Superior temporal gyrus (tissue), 1 donor: ENCODE measurements at regions not wholly inside any gene's neighbourhood (a gene's known extent, or its start where the extent isn't known, plus 50 kb on each side); places are given as distances from the start of the nearest gene placed in this dataset.
"Not testable (repeated sequence)": the region's sequence is repeated elsewhere in the genome, so short reads cannot be mapped to it uniquely, and the experiment has no call there.

Experiments
- DNase-seq: peaks from one replicate; pipeline ENCODE4 v3.0.0-alpha.2; 2016; ENCODE audit errors: extremely low spot score

GRCh38 chr2:8139668-8140200 is 542.1 kb upstream of the ID2 start:
- DNase-seq, result no peak

- no peak for DNase-seq
These were observed 540.7 kb upstream of the ID2 start for GRCh38 chr2:8141079-8141707.

GRCh38 chr2:8141780-8142179 is 540.1 kb upstream of the ID2 start:
- DNase-seq, result no peak

- no peak for DNase-seq
These were observed 539.4 kb upstream of the ID2 start for GRCh38 chr2:8142461-8142860.

DNA sequence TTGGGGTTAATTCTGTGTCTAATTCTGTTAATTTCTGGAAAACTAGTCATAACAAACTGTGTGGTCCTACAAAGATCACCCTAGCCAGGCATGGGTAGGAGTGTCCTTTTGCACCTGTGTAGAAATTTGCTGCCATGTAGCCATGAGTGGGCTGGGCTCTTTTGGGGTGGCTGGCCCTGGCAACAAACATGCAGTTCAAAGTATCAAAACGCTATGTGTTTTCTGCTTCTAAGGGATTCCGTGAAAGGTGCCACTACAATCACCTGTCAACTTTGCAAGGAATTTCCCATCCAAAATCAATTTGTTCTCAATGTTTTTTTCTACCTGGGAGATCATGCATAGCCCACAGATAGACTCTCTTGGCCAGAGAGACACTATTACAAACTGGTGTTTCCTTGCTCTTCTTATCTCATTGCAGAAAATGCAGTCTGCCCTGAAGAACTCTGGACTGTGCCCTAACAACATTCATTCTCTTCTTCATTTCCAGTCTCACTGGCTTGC is 537.7 kb upstream of the ID2 start:
- no peak for DNase-seq

DNA sequence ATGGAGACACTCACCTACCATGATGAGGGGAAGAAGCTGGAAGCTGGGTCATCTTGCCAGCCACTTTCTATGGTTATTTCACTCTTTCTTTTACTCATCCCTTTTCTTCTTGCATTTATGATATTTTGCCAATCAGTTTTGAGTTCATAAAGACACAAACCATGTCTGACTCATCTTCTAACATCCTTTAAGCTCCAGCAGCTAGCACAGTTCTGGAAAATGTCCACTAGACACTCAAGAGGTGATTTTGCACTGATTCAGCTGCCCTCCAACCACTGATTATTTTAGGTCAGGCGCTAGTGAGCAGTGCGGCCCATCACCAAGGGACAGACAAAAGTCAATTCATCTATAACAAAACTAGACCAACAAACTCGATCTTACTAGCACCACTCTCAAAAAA is 537.1 kb upstream of the ID2 start:
- DNase-seq, result no peak

- DNase-seq, result not testable (repeated sequence)
These were observed 536.5 kb upstream of the ID2 start for GRCh38 chr2:8145375-8145774.

DNA sequence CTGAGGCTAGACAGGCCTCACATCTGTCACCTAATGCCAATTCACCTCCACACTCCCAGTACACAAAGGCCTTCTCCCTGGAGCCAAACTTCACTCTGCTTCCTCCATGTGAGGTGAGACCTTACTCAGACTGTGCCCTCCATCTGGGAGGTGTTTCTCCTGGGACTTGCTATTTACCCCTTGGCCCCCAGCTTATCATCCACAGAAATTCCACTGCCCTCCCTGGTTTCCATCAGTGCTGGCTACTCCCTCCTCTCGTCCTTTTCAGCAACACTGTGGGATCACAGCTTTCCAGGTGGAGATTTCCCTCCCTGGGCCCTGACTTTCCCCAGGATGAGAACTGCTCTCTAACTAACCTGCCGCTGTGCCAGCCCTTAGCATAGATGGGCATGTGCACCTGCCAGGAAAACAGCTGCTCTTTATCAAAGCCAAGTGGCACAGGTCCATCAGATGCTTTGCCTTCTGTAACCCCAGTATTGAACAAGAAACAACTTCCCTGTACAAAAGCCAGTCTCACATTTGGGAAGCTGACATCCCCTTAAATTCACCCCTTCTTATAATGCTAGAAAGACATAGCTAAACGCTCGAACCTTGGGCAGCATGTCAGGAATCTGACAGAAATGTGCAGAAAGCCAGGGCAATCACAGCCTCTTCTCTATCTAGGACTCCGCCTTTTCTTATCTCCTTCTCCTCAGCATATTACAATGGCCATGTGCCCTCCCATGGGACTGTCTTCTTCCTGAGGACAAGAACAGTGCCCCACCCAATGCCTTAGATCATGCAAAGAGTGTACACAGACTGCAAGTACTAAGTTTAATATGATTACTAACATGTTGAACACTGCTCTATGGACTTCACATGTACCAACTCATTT is 535.5 kb upstream of the ID2 start:
- no peak for DNase-seq

- DNase-seq, result no peak
These were observed 533.4 kb upstream of the ID2 start for GRCh38 chr2:8148260-8149006.

DNA sequence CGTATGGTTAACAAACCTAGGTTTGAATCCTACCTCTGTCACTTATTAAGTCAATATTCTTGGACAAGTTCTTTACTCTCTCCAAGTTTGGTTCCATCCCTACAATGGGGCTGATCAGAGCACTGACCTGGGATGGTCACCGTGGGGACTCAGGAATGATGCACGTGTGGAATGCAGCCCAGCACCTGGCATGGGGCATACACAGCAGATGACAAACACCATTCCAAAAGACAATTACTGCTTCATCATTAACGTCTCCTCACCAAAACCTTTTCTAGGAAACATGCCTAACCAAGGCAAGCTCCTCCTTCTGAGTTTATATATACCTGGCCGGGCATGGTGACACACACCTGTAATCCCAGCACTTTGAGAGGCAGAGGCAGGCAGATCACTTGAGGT is 532.9 kb upstream of the ID2 start:
- no peak for DNase-seq

- DNase-seq, result no peak
These were observed 531.8 kb upstream of the ID2 start for GRCh38 chr2:8149985-8150539.

GRCh38 chr2:8151888-8152287 is 530.0 kb upstream of the ID2 start:
- no peak for DNase-seq

DNA sequence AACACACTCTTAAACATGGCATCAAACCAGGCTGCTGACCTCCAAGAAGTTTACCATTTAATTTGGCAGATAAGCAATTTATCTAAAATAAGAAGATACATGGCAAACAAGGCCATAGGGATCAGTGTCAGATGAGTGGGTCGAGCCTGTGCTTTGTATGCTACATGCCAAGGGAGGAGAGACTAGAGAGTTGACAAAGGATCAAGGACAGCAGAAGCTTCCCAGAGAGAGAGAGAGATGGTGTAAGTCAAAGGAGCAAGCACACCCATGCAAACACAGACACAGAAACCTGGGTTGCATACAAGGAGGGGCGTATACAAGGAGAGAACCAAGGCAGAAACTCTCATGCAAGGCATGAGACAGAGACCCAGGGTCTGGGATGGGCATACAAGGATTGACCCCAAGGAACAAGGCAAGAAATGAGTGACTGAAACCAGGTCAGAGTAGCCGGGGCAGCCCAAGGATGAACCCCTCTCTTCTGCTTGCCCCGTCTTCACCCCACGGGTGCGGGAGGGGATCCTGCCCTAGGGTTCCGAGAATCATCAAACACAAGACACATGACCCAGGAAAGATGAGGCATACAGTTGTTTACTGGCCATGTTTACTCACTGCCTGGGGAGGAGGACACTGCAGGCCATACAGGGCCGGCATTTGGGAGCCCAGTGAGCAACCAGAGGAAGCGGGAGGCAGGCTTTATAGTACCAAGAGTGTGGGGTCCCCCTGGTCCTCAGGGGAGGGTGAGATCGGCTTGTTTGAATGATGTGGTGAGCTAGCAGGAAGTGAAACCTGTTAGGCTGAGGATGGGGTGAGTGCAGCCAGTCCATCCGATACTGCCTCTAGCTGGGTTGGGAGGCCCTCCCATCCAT is 529.2 kb upstream of the ID2 start:
- DNase-seq, result no peak

GRCh38 chr2:8153258-8153718 is 528.6 kb upstream of the ID2 start:
- no peak for DNase-seq

GRCh38 chr2:8154270-8154669 is 527.6 kb upstream of the ID2 start:
- DNase-seq, result no peak

GRCh38 chr2:8154936-8155335 is 526.9 kb upstream of the ID2 start:
- DNase-seq, result no peak

- DNase-seq, result no peak
These were observed 524.0 kb upstream of the ID2 start for GRCh38 chr2:8157621-8158430.

- DNase-seq, result no peak
These were observed 523.1 kb upstream of the ID2 start for GRCh38 chr2:8158711-8159110.

DNA sequence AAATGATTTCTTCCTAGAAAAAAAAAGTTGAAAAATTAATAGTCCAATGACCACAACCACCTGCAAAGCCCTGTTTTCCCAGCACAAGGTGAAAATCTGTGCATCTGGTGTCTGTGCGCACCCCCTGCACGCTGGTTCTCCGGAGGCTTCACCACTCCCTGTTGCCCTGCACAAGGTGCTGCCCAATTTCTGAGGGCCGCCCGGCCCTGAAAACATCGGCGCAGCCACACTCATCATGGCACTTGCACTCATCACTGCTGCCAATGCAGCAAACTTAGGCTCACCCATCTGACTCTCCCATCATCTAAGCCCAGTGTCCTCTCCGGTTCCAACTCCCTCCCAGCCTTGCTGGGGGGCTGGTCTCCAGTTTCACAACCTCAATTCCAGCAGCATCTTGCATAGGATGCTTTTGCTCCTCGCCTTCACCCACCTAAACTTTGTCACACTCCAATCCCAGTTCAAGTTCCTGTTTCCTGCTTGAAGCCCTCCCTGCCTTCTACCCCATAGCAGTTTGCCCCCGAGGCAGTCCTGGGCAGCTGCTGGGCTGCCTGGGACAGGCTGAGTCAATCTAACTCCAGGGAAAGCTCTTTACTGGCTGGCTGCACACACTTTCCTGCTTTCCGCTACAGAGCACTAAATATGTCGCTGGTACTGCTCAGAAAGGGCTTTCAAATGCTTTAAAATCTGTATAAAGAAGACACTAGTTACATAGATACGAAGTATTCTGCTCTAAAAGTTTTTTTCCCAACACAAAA is 522.5 kb upstream of the ID2 start:
- no peak for DNase-seq
